Esophagus squamous epithelium (tissue), 4 donors: ENCODE measurements at regions not wholly inside any gene's neighbourhood (a gene's known extent, or its start where the extent isn't known, plus 50 kb on each side); places are given as distances from the start of the nearest gene placed in this dataset.

Source experiments
- CTCF ChIP-seq, 6 experiments: fragments of 450-650 bp in 4 of 6; fragments of 200-600 bp in 2 of 6; sonication (generic) in 2 of 6; IDR thresholded peaks; one replicate each; pipeline ENCODE4 v1.5.1; 2016 to 2019; ENCODE audit warnings: antibody characterized with exemption in 6 of 6, mild to moderate bottlenecking in 4 of 6, moderate library complexity in 4 of 6
- POLR2A ChIP-seq, 4 donors: fragments of 450-650 bp; IDR thresholded peaks; one replicate each; pipeline ENCODE4 v1.6.1; 2017; ENCODE audit warnings: antibody characterized with exemption in 4 of 4, mild to moderate bottlenecking in 4 of 4, moderate library complexity in 3 of 4

- TF ChIP-seq CTCF (IDR thresholded peaks at IDR 0.05) (no peak), POLR2A (IDR thresholded peaks at IDR 0.05) (no peak)
These were observed 396.2 kb downstream of the CD83 start for GRCh38 chr6:14513496-14514393.
